H9 (cell line): ENCODE measurements at regions not wholly inside any gene's neighbourhood (a gene's known extent, or its start where the extent isn't known, plus 50 kb on each side); places are given as distances from the start of the nearest gene placed in this dataset.

Experiments
- DNase-seq: peaks from one replicate; pipeline ENCODE4 v3.0.0-alpha.2; 2017
- H2AFZ ChIP-seq: one replicate; pipeline ENCODE4 v1.6.1; 2013; ENCODE audit warnings: mild to moderate bottlenecking, low read length, control low read depth, moderate library complexity
- H2AK5ac ChIP-seq: 2 replicates; pipeline ENCODE4 v1.6.1; 2013; ENCODE audit warnings: low read length, control low read depth, mixed read lengths; ENCODE audit not compliant: insufficient read length
- H2BK120ac ChIP-seq: one replicate; pipeline ENCODE4 v1.6.1; 2013; ENCODE audit warnings: low read depth, mild to moderate bottlenecking, low read length, control low read depth, inconsistent platforms; ENCODE audit not compliant: poor library complexity, severe bottlenecking
- H2BK12ac ChIP-seq: 2 replicates; pipeline ENCODE4 v1.6.1; 2013; ENCODE audit warnings: low read length, control low read depth, mixed read lengths, low read depth; ENCODE audit not compliant: insufficient read length
- H2BK15ac ChIP-seq: 2 replicates; pipeline ENCODE4 v1.6.1; 2013; ENCODE audit warnings: low read depth, low read length, control low read depth
- H2BK20ac ChIP-seq: one replicate; pipeline ENCODE4 v1.6.1; 2013; ENCODE audit warnings: low read depth, mild to moderate bottlenecking, low read length, control low read depth, inconsistent platforms; ENCODE audit not compliant: poor library complexity, severe bottlenecking
- H2BK5ac ChIP-seq: 2 replicates; pipeline ENCODE4 v1.6.1; 2013; ENCODE audit warnings: low read length, control low read depth, mixed read lengths; ENCODE audit not compliant: insufficient read length
- H3K14ac ChIP-seq: 2 replicates; pipeline ENCODE4 v1.6.1; 2013; ENCODE audit warnings: low read length, control low read depth; ENCODE audit not compliant: insufficient read depth
- H3K18ac ChIP-seq: 2 replicates; pipeline ENCODE4 v1.6.1; 2013; ENCODE audit warnings: low read depth, mild to moderate bottlenecking, mixed read lengths, low read length, control low read depth; ENCODE audit not compliant: insufficient read length
- H3K23ac ChIP-seq: 2 replicates; pipeline ENCODE4 v1.6.1; 2013; ENCODE audit warnings: low read length, control low read depth, mixed read lengths, low read depth; ENCODE audit not compliant: insufficient read length
- H3K23me2 ChIP-seq: 2 replicates; pipeline ENCODE4 v1.6.1; 2013; ENCODE audit warnings: low read depth, mild to moderate bottlenecking, mixed read lengths, low read length, control low read depth; ENCODE audit not compliant: insufficient read length, poor library complexity, severe bottlenecking
- H3K27ac ChIP-seq: 2 replicates; pipeline ENCODE4 v1.5.1; 2013; ENCODE audit warnings: low read length, control low read depth, mixed read lengths, low read depth; ENCODE audit not compliant: insufficient read length
- H3K27me3 ChIP-seq: 2 replicates; pipeline ENCODE4 v1.6.1; 2013; ENCODE audit warnings: low read length, control low read depth, inconsistent platforms; ENCODE audit not compliant: insufficient read depth
- H3K4ac ChIP-seq: 2 replicates; pipeline ENCODE4 v1.6.1; 2013; ENCODE audit warnings: low read depth, mild to moderate bottlenecking, control low read depth, inconsistent platforms, low read length, moderate library complexity
- H3K4me1 ChIP-seq: 2 replicates; pipeline ENCODE4 v1.6.1; 2013; ENCODE audit warnings: low read length, control low read depth, inconsistent platforms; ENCODE audit not compliant: insufficient read depth
- H3K4me2 ChIP-seq: 2 replicates; pipeline ENCODE4 v1.6.1; 2013; ENCODE audit warnings: low read length, control low read depth, mixed read lengths; ENCODE audit not compliant: insufficient read length, insufficient read depth
- H3K56ac ChIP-seq: 2 replicates; pipeline ENCODE4 v1.6.1; 2013; ENCODE audit warnings: low read depth, mild to moderate bottlenecking, mixed read lengths, low read length, control low read depth; ENCODE audit not compliant: insufficient read length
- H3K79me1 ChIP-seq: 2 replicates; pipeline ENCODE4 v1.6.1; 2013; ENCODE audit warnings: low read depth, mild to moderate bottlenecking, moderate library complexity, low read length, control low read depth, inconsistent platforms; ENCODE audit not compliant: insufficient read depth, poor library complexity, severe bottlenecking
- H3K79me2 ChIP-seq: 2 replicates; pipeline ENCODE4 v1.6.1; 2013; ENCODE audit warnings: low read length, control low read depth, inconsistent platforms; ENCODE audit not compliant: insufficient read depth
- H3K9ac ChIP-seq: 2 replicates; pipeline ENCODE4 v1.6.1; 2013; ENCODE audit warnings: low read length, control low read depth, mixed read lengths; ENCODE audit not compliant: insufficient read length; ENCODE audit errors: extremely low read depth
- H3K9me3 ChIP-seq: one replicate; pipeline ENCODE4 v1.6.1; 2013; ENCODE audit warnings: low read depth, low read length, inconsistent platforms; ENCODE audit not compliant: control insufficient read depth
- H3T11ph ChIP-seq: one replicate; pipeline ENCODE4 v1.6.1; 2013; ENCODE audit warnings: mild to moderate bottlenecking, low read length, control low read depth, inconsistent platforms
- H4K20me1 ChIP-seq: one replicate; pipeline ENCODE4 v1.6.1; 2013; ENCODE audit not compliant: control insufficient read depth, insufficient read length, insufficient read depth
- H4K5ac ChIP-seq: 2 replicates; pipeline ENCODE4 v1.6.1; 2013; ENCODE audit warnings: low read depth, mild to moderate bottlenecking, mixed read lengths, low read length, control low read depth; ENCODE audit not compliant: insufficient read length
- H4K8ac ChIP-seq: replicated peaks from 2 replicates; pipeline ENCODE4 v1.6.1; 2013; ENCODE audit warnings: low read length, control low read depth, mixed read lengths, low read depth; ENCODE audit not compliant: insufficient read length
- H4K91ac ChIP-seq: 2 replicates; pipeline ENCODE4 v1.6.1; 2013; ENCODE audit warnings: low read depth, mild to moderate bottlenecking, moderate library complexity, mixed read lengths, low read length, control low read depth; ENCODE audit not compliant: insufficient read length
- H3K27ac Mint-ChIP-seq, 3 experiments: 2 replicates in 2 of 3; 3 replicates in 1 of 3; pipeline ENCODE4 v1.8.0; 2020 to 2021; ENCODE audit warnings: mixed read lengths in 3 of 3, mild to moderate bottlenecking in 1 of 3, moderate library complexity in 1 of 3
- H3K27me3 Mint-ChIP-seq: 2 replicates; pipeline ENCODE4 v1.8.0; 2021; ENCODE audit warnings: low read depth, mild to moderate bottlenecking, moderate library complexity, mixed read lengths
- H3K36me3 Mint-ChIP-seq, 3 experiments: 2 replicates in 2 of 3; 3 replicates in 1 of 3; pipeline ENCODE4 v1.8.0; 2020 to 2021; ENCODE audit warnings: low read depth in 3 of 3, mixed read lengths in 3 of 3; ENCODE audit not compliant: insufficient read depth in 1 of 3
- H3K4me1 Mint-ChIP-seq, 2 experiments: 2 replicates each; pipeline ENCODE4 v1.8.0; 2020; ENCODE audit warnings: mixed read lengths in 2 of 2
- H3K4me3 Mint-ChIP-seq, 2 experiments: 2 replicates in 1 of 2; 3 replicates in 1 of 2; pipeline ENCODE4 v1.8.0; 2020 to 2021; ENCODE audit warnings: mild to moderate bottlenecking in 2 of 2, mixed read lengths in 2 of 2, moderate library complexity in 1 of 2
- H3K9me3 Mint-ChIP-seq, 2 experiments: 2 replicates in 1 of 2; 3 replicates in 1 of 2; pipeline ENCODE4 v1.8.0; 2020; ENCODE audit warnings: mild to moderate bottlenecking in 2 of 2, mixed read lengths in 2 of 2, moderate library complexity in 1 of 2
- WGBS: extraction: QIAGEN DNeasy Blood & Tissue Kit; methylation state at CpG from one replicate; pipeline ENCODE4 v1.1.7; 2013; ENCODE audit warnings: missing lambda C conversion rate, low lambda C conversion rate, mixed read lengths; ENCODE audit not compliant: insufficient read length; ENCODE audit errors: extremely low coverage; 5-methylcytosine and 5-hydroxymethylcytosine counted together
- TF ChIP-seq, protein P1 (sequence below): fragments of 200-600 bp; sonication (generic); conservative IDR thresholded peaks from 3 replicates; pipeline ENCODE4 v1.8.0; 2021; ENCODE audit warnings: antibody characterized with exemption, mild to moderate bottlenecking

DNA sequence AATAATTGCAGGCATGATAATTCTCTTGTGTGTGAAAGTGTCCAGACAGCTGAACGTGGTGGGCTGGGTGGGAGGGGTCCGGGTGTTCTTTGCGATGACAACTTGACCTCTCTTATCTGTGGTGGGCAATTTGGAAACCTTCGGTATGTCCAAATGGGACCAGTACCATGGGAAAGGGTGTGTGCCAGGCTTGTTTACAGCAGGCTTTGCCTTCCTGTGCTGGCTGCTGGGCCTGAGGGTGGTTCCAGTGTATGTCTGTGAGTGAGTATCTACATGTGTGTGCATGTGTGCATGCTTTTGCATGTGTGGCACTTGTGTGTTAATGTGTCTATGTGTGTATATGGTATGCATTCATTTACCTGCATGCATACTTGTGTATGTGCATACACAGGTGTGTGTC is 166.4 kb downstream of the GADD45G start:
- no peak overlapping the region for H2BK12ac ChIP-seq
- peak overlapping the region; percentile 10 for H3K23ac ChIP-seq
- no peaks in the 10 kb centered on the region for H3K23me2 ChIP-seq
- no peak overlapping the region for H3K9ac ChIP-seq
- no peak overlapping the region for H3K18ac ChIP-seq
- no peak overlapping the region for H3K56ac ChIP-seq
- Mint-ChIP-seq H3K36me3 (no peaks in the 10 kb centered on the region), H3K9me3 (no peaks in the 10 kb centered on the region), H3K4me3 (no peak overlapping the region), H3K27ac (no peak overlapping the region; a peak in 1 of 7 replicates), H3K27me3 (peaks cover 3% of the 10 kb centered on the region), H3K4me1 (0 out of 4 replicates have a peak, but pooled peaks cover 3 to 4% of the 10 kb centered on the region in 2 experiments)
- H4K5ac ChIP-seq, result no peak overlapping the region
- H2BK120ac ChIP-seq, result no peak overlapping the region
- no peak overlapping the region for H3T11ph ChIP-seq
- H4K8ac ChIP-seq, result no peak overlapping the region
- H3K79me1 ChIP-seq, result no peaks in the 10 kb centered on the region
- no peaks in the 10 kb centered on the region for H3K9me3 ChIP-seq
- H3K4me1 ChIP-seq, result no peaks in the 10 kb centered on the region
- H3K4me2 ChIP-seq, result no peak overlapping the region
- no peaks in the 10 kb centered on the region for H3K79me2 ChIP-seq
- no peaks in the 10 kb centered on the region for H4K20me1 ChIP-seq
- no peak overlapping the region for H2BK15ac ChIP-seq
- no peak overlapping the region for H4K91ac ChIP-seq
- DNase-seq, result no peak
- TF ChIP-seq, protein P1, sequence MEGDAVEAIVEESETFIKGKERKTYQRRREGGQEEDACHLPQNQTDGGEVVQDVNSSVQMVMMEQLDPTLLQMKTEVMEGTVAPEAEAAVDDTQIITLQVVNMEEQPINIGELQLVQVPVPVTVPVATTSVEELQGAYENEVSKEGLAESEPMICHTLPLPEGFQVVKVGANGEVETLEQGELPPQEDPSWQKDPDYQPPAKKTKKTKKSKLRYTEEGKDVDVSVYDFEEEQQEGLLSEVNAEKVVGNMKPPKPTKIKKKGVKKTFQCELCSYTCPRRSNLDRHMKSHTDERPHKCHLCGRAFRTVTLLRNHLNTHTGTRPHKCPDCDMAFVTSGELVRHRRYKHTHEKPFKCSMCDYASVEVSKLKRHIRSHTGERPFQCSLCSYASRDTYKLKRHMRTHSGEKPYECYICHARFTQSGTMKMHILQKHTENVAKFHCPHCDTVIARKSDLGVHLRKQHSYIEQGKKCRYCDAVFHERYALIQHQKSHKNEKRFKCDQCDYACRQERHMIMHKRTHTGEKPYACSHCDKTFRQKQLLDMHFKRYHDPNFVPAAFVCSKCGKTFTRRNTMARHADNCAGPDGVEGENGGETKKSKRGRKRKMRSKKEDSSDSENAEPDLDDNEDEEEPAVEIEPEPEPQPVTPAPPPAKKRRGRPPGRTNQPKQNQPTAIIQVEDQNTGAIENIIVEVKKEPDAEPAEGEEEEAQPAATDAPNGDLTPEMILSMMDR, result no peak
- H3K14ac ChIP-seq, result no peak overlapping the region
- no peak overlapping the region for H2AFZ ChIP-seq
- H2BK5ac ChIP-seq, result no peak overlapping the region
- H3K27me3 ChIP-seq, result no peaks in the 10 kb centered on the region
- H2BK20ac ChIP-seq, result no peak overlapping the region
- no peak overlapping the region for H3K4ac ChIP-seq
- no CpG with 5 or more reads among the region's 4 CpGs for WGBS
- H3K27ac ChIP-seq, result no peak overlapping the region
- H2AK5ac ChIP-seq, result no peak overlapping the region
